GM23248 (cell line): ENCODE measurements at regions not wholly inside any gene's neighbourhood (a gene's known extent, or its start where the extent isn't known, plus 50 kb on each side); places are given as distances from the start of the nearest gene placed in this dataset.

Experiments used
- EZH2 ChIP-seq: fragments of 200-600 bp; sonication (generic); IDR thresholded peaks from 2 replicates; pipeline ENCODE4 v1.6.1; 2018; ENCODE audit warnings: antibody characterized with exemption, mild to moderate bottlenecking; ENCODE audit not compliant: insufficient read depth, poor library complexity, severe bottlenecking
- EZH2phosphoT487 ChIP-seq: fragments of 200-600 bp; sonication (generic); IDR thresholded peaks from 2 replicates; pipeline ENCODE4 v1.6.1; 2018; ENCODE audit warnings: antibody characterized with exemption, moderate library complexity, mild to moderate bottlenecking, low read depth; ENCODE audit not compliant: insufficient read depth

DNA sequence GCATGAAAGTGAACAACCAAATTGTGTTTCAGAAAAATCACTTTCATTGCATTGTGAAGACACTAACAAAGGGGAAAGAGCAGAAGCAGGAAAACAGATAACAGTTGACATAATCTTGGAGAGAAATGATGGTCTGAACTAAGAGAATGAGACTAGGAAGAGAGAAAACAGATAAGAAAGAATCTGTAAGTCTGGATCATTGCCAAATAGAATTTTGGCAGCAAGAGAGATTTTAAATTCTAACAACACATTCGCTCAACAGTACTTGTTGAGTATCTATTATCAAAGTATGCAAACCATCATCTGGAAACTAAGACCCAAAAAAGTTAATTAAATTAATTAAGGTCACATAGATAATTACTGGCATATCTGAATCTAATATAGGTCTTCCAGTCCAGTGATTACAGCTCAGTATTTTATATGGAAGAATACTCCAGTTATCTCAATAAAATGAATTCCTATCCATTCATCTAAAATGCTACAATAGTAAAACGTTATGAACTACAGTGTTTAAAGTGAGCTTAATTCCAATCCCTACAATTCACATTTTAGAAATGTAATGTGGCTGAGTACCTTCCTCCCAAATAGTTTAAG lies 166.7 kb upstream of the FAT3 start:
- TF ChIP-seq EZH2phosphoT487 (no peak), EZH2 (no peak)
